ENCODE measurements at regions not wholly inside any gene's neighbourhood (a gene's known extent, or its start where the extent isn't known, plus 50 kb on each side); places are given as distances from the start of the nearest gene placed in this dataset.

DNA sequence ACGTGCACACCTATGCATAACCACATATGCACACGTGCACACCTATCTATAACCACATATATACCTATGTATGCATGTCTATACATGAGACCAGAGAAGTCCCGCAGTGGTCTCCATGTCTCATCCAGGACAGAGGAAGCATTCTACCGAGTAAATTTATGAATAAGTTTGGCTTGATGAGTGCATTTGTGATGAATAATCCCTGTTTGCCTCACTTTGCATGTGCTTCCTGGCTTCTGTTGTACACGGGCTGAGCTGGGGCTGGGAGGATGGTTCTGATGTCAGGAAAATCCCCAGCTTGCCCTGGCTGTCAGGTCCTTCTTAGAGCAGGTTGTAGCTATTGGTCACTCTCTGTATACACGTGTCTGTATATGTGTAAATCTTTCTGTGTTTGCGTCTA, 157.6 kb upstream of the RPS6KA2 start:
- H3K9me3 ChIP-seq (ENCODE audit: control insufficient read depth, low read length), result no peaks in the 10 kb centered on the region
- intact Hi-C loops (cut with DNase I), result loop anchor here in 1 of 2 donors (10.0 kb wide), 1 partner anchor 170 kb away; the partner anchor contains the start of gene RNASET2
- WGBS, 2 donors, result 80% methylated on average over 7 of the region's 7 CpGs
- DNase-seq, result peak in 1 of 2 donors; percentile 22
- no peak overlapping the region for H3K4me3 ChIP-seq (ENCODE audit: low read length in 2 of 2)
- no peak overlapping the region for H3K27ac ChIP-seq (ENCODE audit: low read depth in 1 of 2, low read length in 2 of 2)
- H3K36me3 ChIP-seq (ENCODE audit: control insufficient read depth in 1 of 2, insufficient read depth in 2 of 2, low read length in 1 of 2), result no peaks in the 10 kb centered on the region
- no peaks in the 10 kb centered on the region for H3K27me3 ChIP-seq (ENCODE audit: control insufficient read depth in 1 of 2, insufficient read depth in 2 of 2, low read length in 1 of 2)
- no peaks in the 10 kb centered on the region for H3K4me1 ChIP-seq (ENCODE audit: control insufficient read depth in 1 of 2, insufficient read depth in 2 of 2, low read length in 2 of 2)
- ATAC-seq (ENCODE audit: low FRiP score), result no peak

GRCh38 chr6:166782520-166782919, 155.5 kb upstream of the RPS6KA2 start:
- no peaks in the 10 kb centered on the region for H3K27me3 ChIP-seq (ENCODE audit: control insufficient read depth in 1 of 2, insufficient read depth in 2 of 2, low read length in 1 of 2)
- no peaks in the 10 kb centered on the region for H3K4me1 ChIP-seq (ENCODE audit: control insufficient read depth in 1 of 2, insufficient read depth in 2 of 2, low read length in 2 of 2)
- intact Hi-C loops (cut with DNase I), result loop anchor here in 1 of 2 donors (10.0 kb wide), 1 partner anchor 172 kb away; the partner anchor contains the start of gene RNASET2
- H3K4me3 ChIP-seq (ENCODE audit: low read length in 2 of 2), result no peak overlapping the region
- ATAC-seq (ENCODE audit: low FRiP score) (no peak), DNase-seq (no peak)
- H3K27ac ChIP-seq (ENCODE audit: low read depth in 1 of 2, low read length in 2 of 2), result no peak overlapping the region
- 79 to 83% methylated on average over 10 of the region's 10 CpGs for WGBS, 2 donors
- no peaks in the 10 kb centered on the region for H3K9me3 ChIP-seq (ENCODE audit: control insufficient read depth, low read length)
- no peaks in the 10 kb centered on the region for H3K36me3 ChIP-seq (ENCODE audit: control insufficient read depth in 1 of 2, insufficient read depth in 2 of 2, low read length in 1 of 2)

GRCh38 chr6:166781331-166781730, 154.3 kb upstream of the RPS6KA2 start:
- intact Hi-C loops (cut with DNase I), result loop anchor here in 1 of 2 donors (10.0 kb wide), 1 partner anchor 173 kb away; the partner anchor contains the start of gene RNASET2
- Histone ChIP-seq H3K4me1 (ENCODE audit: control insufficient read depth in 1 of 2, insufficient read depth in 2 of 2, low read length in 2 of 2) (no peaks in the 10 kb centered on the region), H3K27ac (ENCODE audit: low read depth in 1 of 2, low read length in 2 of 2) (no peak overlapping the region), H3K4me3 (ENCODE audit: low read length in 2 of 2) (no peak overlapping the region), H3K27me3 (ENCODE audit: control insufficient read depth in 1 of 2, insufficient read depth in 2 of 2, low read length in 1 of 2) (no peaks in the 10 kb centered on the region), H3K9me3 (ENCODE audit: control insufficient read depth, low read length) (no peaks in the 10 kb centered on the region), H3K36me3 (ENCODE audit: control insufficient read depth in 1 of 2, insufficient read depth in 2 of 2, low read length in 1 of 2) (no peaks in the 10 kb centered on the region)
- ATAC-seq (ENCODE audit: low FRiP score) (no peak), DNase-seq (peak in 1 of 2 donors; percentile 42)
- WGBS, 2 donors, result 85 to 95% methylated on average over 6 of the region's 6 CpGs

DNA sequence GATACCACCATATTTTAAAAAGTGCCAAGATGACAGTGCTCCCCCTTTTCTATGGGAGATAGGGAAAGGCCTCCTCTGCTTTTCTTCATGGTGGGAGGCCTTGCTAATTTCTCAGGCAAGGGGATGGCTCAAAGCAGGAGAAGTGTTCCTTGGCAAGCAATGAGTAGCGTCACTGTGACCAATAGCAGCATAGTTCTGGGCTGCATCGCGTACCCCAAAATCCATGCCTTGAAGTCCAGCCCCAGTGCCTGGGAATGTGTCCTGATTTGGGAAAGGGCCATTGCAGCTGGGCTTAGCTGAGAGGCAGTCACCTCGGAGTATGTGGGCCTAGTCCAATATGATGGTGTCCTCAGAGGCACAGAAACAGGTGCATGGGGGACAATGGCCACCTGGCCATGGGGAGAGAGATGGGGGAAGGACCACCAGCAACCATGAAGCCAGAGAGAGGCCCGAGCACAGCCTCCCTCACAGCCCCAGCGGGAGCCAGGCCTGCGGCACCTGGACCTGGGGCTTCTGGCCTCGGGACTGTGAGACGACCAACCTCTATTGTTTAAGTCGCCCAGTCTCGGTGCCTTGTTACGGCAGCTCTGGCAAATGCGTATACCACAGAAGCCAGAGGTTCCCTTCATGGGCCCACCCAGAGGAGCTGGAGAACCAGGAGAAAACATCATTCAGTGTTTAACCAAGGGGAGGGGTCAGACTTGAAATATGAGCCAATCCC, 153.1 kb upstream of the RPS6KA2 start:
- H3K27ac ChIP-seq (ENCODE audit: low read depth in 1 of 2, low read length in 2 of 2), result no peak overlapping the region
- intact Hi-C loops (cut with DNase I), result loop anchor here (10.0 kb wide), 3 partner anchors 175 to 365 kb away; partner anchors contain the start of gene RNASET2 (in 2 of the 2)
- no peaks in the 10 kb centered on the region for H3K4me1 ChIP-seq (ENCODE audit: control insufficient read depth in 1 of 2, insufficient read depth in 2 of 2, low read length in 2 of 2)
- H3K36me3 ChIP-seq (ENCODE audit: control insufficient read depth in 1 of 2, insufficient read depth in 2 of 2, low read length in 1 of 2), result no peaks in the 10 kb centered on the region
- ATAC-seq (ENCODE audit: low FRiP score), result no peak
- H3K27me3 ChIP-seq (ENCODE audit: control insufficient read depth in 1 of 2, insufficient read depth in 2 of 2, low read length in 1 of 2), result no peaks in the 10 kb centered on the region
- DNase-seq, result peak in 1 of 2 donors; percentile 58
- no peaks in the 10 kb centered on the region for H3K9me3 ChIP-seq (ENCODE audit: control insufficient read depth, low read length)
- WGBS, 2 donors, result 96% methylated on average over 13 of the region's 13 CpGs
- H3K4me3 ChIP-seq (ENCODE audit: low read length in 2 of 2), result no peak overlapping the region

- peak in 1 of 2 donors; percentile 63 for DNase-seq
- Histone ChIP-seq H3K27ac (ENCODE audit: low read depth in 1 of 2, low read length in 2 of 2) (no peak overlapping the region), H3K9me3 (ENCODE audit: control insufficient read depth, low read length) (no peaks in the 10 kb centered on the region), H3K36me3 (ENCODE audit: control insufficient read depth in 1 of 2, insufficient read depth in 2 of 2, low read length in 1 of 2) (no peaks in the 10 kb centered on the region), H3K4me3 (ENCODE audit: low read length in 2 of 2) (no peak overlapping the region), H3K4me1 (ENCODE audit: control insufficient read depth in 1 of 2, insufficient read depth in 2 of 2, low read length in 2 of 2) (no peaks in the 10 kb centered on the region), H3K27me3 (ENCODE audit: control insufficient read depth in 1 of 2, insufficient read depth in 2 of 2, low read length in 1 of 2) (no peaks in the 10 kb centered on the region)
- 93 to 96% methylated on average over 11 of the region's 11 CpGs for WGBS, 2 donors
- no peak for ATAC-seq (ENCODE audit: low FRiP score)
- intact Hi-C loops (cut with DNase I), result loop anchor here (10.0 kb wide), 3 partner anchors 175 to 365 kb away; partner anchors contain the start of gene RNASET2 (in 1 of the 2)
These were observed 152.3 kb upstream of the RPS6KA2 start for GRCh38 chr6:166779381-166779780.

DNA sequence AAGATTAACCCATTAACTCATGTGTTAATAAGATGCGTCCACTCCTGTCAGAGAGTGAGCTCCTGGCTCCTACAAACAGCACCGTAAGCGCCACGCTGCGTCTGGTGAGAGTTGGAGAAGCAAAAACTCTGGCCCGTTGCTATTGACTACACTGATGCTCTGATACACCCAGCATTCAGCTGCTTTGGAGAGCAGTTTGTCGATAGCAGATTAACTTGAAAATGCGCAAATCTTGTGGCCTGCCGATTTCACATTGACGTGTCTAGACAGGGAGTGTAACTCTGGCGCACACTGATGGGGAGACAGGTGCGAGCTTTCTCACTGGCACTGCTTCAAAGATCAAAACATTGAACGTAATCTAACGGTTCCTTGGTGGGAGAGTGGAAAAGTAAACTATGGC, 151.7 kb upstream of the RPS6KA2 start:
- Histone ChIP-seq H3K9me3 (ENCODE audit: control insufficient read depth, low read length) (no peaks in the 10 kb centered on the region), H3K4me3 (ENCODE audit: low read length in 2 of 2) (no peak overlapping the region), H3K4me1 (ENCODE audit: control insufficient read depth in 1 of 2, insufficient read depth in 2 of 2, low read length in 2 of 2) (no peaks in the 10 kb centered on the region), H3K36me3 (ENCODE audit: control insufficient read depth in 1 of 2, insufficient read depth in 2 of 2, low read length in 1 of 2) (no peaks in the 10 kb centered on the region), H3K27ac (ENCODE audit: low read depth in 1 of 2, low read length in 2 of 2) (no peak overlapping the region), H3K27me3 (ENCODE audit: control insufficient read depth in 1 of 2, insufficient read depth in 2 of 2, low read length in 1 of 2) (no peaks in the 10 kb centered on the region)
- ATAC-seq (ENCODE audit: low FRiP score) (no peak), DNase-seq (no peak)
- 83 to 89% methylated on average over 14 of the region's 14 CpGs for WGBS, 2 donors
- intact Hi-C loops (cut with DNase I), result loop anchor here (10.0 kb wide), 3 partner anchors 176 to 366 kb away; partner anchors contain the start of gene RNASET2 (in 1 of the 2)

DNA sequence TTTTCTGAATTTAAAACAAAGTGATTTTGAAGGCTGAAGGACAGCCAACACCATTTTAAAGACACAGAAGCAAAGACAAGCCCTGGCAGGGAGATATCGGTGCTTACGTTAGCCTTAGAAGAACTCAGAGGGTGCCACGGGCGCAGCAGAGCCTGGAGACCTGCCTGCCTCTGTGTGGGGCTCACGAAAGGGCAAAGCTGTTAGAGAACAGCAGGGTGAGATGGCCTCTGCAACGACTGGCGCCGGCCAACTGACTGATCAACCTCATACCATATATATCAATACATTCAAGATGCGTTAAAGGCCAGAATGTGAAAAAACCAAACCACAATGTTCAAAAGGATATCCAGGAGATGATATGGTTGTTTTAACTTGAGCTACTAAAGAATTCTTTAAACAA, 151.0 kb upstream of the RPS6KA2 start:
- no peaks in the 10 kb centered on the region for H3K27me3 ChIP-seq (ENCODE audit: control insufficient read depth in 1 of 2, insufficient read depth in 2 of 2, low read length in 1 of 2)
- no peaks in the 10 kb centered on the region for H3K4me1 ChIP-seq (ENCODE audit: control insufficient read depth in 1 of 2, insufficient read depth in 2 of 2, low read length in 2 of 2)
- no peaks in the 10 kb centered on the region for H3K9me3 ChIP-seq (ENCODE audit: control insufficient read depth, low read length)
- H3K4me3 ChIP-seq (ENCODE audit: low read length in 2 of 2), result no peak overlapping the region
- WGBS, 2 donors, result 79 to 80% methylated on average over 9 of the region's 9 CpGs
- intact Hi-C loops (cut with DNase I), result loop anchor here (10.0 kb wide), 3 partner anchors 177 to 367 kb away; partner anchors contain the start of gene RNASET2 (in 1 of the 2)
- H3K27ac ChIP-seq (ENCODE audit: low read depth in 1 of 2, low read length in 2 of 2), result no peak overlapping the region
- no peaks in the 10 kb centered on the region for H3K36me3 ChIP-seq (ENCODE audit: control insufficient read depth in 1 of 2, insufficient read depth in 2 of 2, low read length in 1 of 2)
- DNase-seq (no peak), ATAC-seq (ENCODE audit: low FRiP score) (no peak)

DNA sequence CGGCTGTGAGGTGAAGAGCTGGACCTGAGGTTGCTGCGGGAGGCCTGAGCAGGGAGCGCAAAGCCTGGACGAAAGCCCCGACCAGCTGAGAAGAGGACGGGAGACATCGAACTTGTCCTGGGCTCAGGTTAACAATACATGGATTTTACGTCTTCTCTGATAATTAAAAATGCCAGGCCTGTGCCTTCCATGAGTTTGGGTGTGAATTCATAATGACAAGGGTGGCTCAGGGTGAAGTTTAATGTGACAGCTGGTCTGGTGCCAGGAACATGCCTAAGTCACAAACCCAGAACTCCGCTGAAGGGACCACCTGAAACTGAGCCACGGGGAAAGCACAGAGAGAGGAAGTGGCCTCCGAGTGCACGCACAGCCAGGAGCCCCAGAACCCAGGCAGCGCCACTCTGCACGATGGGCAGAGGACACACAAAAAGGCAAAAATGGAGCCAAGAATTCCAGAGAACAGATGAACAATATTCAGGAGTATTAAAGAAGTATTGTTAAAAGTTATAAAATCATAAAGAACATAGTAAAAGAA, 150.1 kb upstream of the RPS6KA2 start:
- no peaks in the 10 kb centered on the region for H3K27me3 ChIP-seq (ENCODE audit: control insufficient read depth in 1 of 2, insufficient read depth in 2 of 2, low read length in 1 of 2)
- WGBS, 2 donors, result 76 to 79% methylated on average over 14 of the region's 14 CpGs
- no peaks in the 10 kb centered on the region for H3K36me3 ChIP-seq (ENCODE audit: control insufficient read depth in 1 of 2, insufficient read depth in 2 of 2, low read length in 1 of 2)
- intact Hi-C loops (cut with DNase I), result loop anchor here (10.0 kb wide), 3 partner anchors 178 to 368 kb away; partner anchors contain the start of gene RNASET2 (in 1 of the 2)
- H3K27ac ChIP-seq (ENCODE audit: low read depth in 1 of 2, low read length in 2 of 2), result no peak overlapping the region
- ATAC-seq (ENCODE audit: low FRiP score) (no peak), DNase-seq (peak in 1 of 2 donors; percentile 54)
- H3K9me3 ChIP-seq (ENCODE audit: control insufficient read depth, low read length), result no peaks in the 10 kb centered on the region
- no peak overlapping the region for H3K4me3 ChIP-seq (ENCODE audit: low read length in 2 of 2)
- no peaks in the 10 kb centered on the region for H3K4me1 ChIP-seq (ENCODE audit: control insufficient read depth in 1 of 2, insufficient read depth in 2 of 2, low read length in 2 of 2)

Data from aorta (tissue), 5 donors.